PC-3 (cell line): ENCODE measurements at regions not wholly inside any gene's neighbourhood (a gene's known extent, or its start where the extent isn't known, plus 50 kb on each side); places are given as distances from the start of the nearest gene placed in this dataset.

Experiments
- ATAC-seq: fragments of 200-7000 bp; cut with Tn5 transposase; 2 replicates; pipeline ENCODE4 v1.9.1; 2020; ENCODE audit warnings: mild to moderate bottlenecking, moderate library complexity
- BruUV-seq: library from RNA; stranded (reverse); fragments of 400-500 nt; replicated peaks from 2 replicates; lab custom pipeline; 2021; lab: Mats Ljungman, UMichigan
- CTCF ChIA-PET: fragments of 300-600 bp; sonication (Branson Sonifier 250); formaldehyde crosslinking; loops from one replicate; lab custom pipeline; 2022; ENCODE audit warnings: antibody characterized with exemption; lab: Charles Lee
- POLR2A ChIA-PET: fragments of 300-600 bp; sonication (Branson Sonifier 250); formaldehyde crosslinking; loops from one replicate; lab custom pipeline; 2022; ENCODE audit warnings: antibody characterized with exemption; ENCODE audit not compliant: unreplicated experiment; lab: Charles Lee
- DNase-seq: peaks from one replicate; pipeline ENCODE4 v3.0.0-alpha.2; 2015
- H2AFZ ChIP-seq: fragments of 300-600 bp; sonication (generic); 2 replicates; pipeline ENCODE4 v1.6.0; 2016; ENCODE audit warnings: antibody characterized with exemption, low read length
- H3F3A ChIP-seq: fragments of 300-600 bp; sonication (generic); one replicate; pipeline ENCODE4 v1.6.0; 2017; ENCODE audit warnings: antibody characterized with exemption, low read length, control low read depth, mild to moderate bottlenecking; ENCODE audit not compliant: unreplicated experiment
- H3K27ac ChIP-seq: fragments of 300-600 bp; sonication (generic); 2 replicates; pipeline ENCODE4 v1.5.1; 2016; ENCODE audit warnings: mild to moderate bottlenecking, low read length
- H3K27me3 ChIP-seq: fragments of 300-600 bp; sonication (generic); 2 replicates; pipeline ENCODE4 v1.6.1; 2016; ENCODE audit warnings: low read length, mixed read lengths
- H3K36me3 ChIP-seq: fragments of 300-600 bp; sonication (generic); 2 replicates; pipeline ENCODE4 v1.6.1; 2016; ENCODE audit warnings: low read depth, mixed run types, low read length, mixed read lengths
- H3K4me1 ChIP-seq: fragments of 300-600 bp; sonication (generic); 2 replicates; pipeline ENCODE4 v1.5.1; 2016; ENCODE audit warnings: low read length; ENCODE audit not compliant: insufficient read depth
- H3K4me2 ChIP-seq: fragments of 300-600 bp; sonication (generic); 2 replicates; pipeline ENCODE4 v1.6.0; 2016; ENCODE audit warnings: low read length
- H3K4me3 ChIP-seq: fragments of 300-600 bp; sonication (generic); 2 replicates; pipeline ENCODE4 v1.5.1; 2016; ENCODE audit warnings: mild to moderate bottlenecking, low read length, mixed read lengths
- H3K79me2 ChIP-seq: fragments of 300-600 bp; sonication (generic); 2 replicates; pipeline ENCODE4 v1.6.1; 2017; ENCODE audit warnings: low read length, mixed read lengths
- H3K9ac ChIP-seq: fragments of 300-600 bp; sonication (generic); 2 replicates; pipeline ENCODE4 v1.6.0; 2016; ENCODE audit warnings: mild to moderate bottlenecking, low read length
- H3K9me2 ChIP-seq: fragments of 300-600 bp; sonication (generic); replicated peaks from 2 replicates; pipeline ENCODE4 v1.6.1; 2016; ENCODE audit warnings: mixed run types, low read length, mixed read lengths
- H3K9me3 ChIP-seq: fragments of 300-600 bp; sonication (generic); 2 replicates; pipeline ENCODE4 v1.6.1; 2016; ENCODE audit warnings: low read length, mixed read lengths
- H4K20me1 ChIP-seq: fragments of 300-600 bp; sonication (generic); 2 replicates; pipeline ENCODE4 v1.6.1; 2016; ENCODE audit warnings: low read length, mixed read lengths
- EZH2 ChIP-seq: fragments of 300-600 bp; sonication (generic); IDR thresholded peaks from one replicate; pipeline ENCODE4 v1.6.1; 2017; ENCODE audit warnings: antibody characterized with exemption, mild to moderate bottlenecking, low read length; ENCODE audit not compliant: unreplicated experiment
- EZH2phosphoT487 ChIP-seq: fragments of 300-600 bp; sonication (generic); IDR thresholded peaks from 2 replicates; pipeline ENCODE4 v1.6.1; 2018; ENCODE audit warnings: mild to moderate bottlenecking, antibody characterized with exemption, low read length, borderline replicate concordance
- intact Hi-C: fragments of 100-400 bp; cut with micrococcal nuclease; formaldehyde crosslinking; loops from 2 replicates; pipeline ENCODE4 v1.9.0; 2023
- TF ChIP-seq, protein P1 (sequence below): fragments of 300-600 bp; sonication (generic); conservative IDR thresholded peaks from 2 replicates; pipeline ENCODE4 v1.5.1; 2017; ENCODE audit warnings: antibody characterized with exemption, low read depth, mild to moderate bottlenecking, low read length

DNA sequence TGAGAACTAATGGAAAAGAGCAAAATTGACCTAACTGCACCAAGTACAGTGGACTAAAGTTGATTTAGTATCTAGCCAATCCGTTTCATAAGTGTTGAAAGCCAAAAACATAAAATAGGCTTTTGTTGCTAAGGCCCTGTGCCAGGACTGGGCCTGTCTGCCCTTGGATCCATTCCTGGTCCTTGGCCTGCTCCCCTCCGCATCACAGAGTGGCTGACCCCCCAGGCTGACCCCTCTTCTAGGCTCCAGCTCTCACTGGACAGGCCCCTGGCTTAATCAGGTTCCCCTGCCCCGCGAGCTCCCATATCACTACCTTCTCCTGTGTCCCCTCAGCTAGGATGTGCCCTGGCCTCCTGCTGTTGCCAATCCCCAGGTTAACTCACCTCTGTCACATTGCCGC is 313.6 kb upstream of the MYOCD start:
- no peak overlapping the region for H2AFZ ChIP-seq
- H3K9ac ChIP-seq: no peak overlapping the region
- H3K27ac ChIP-seq: no peak overlapping the region
- H3K4me3 ChIP-seq: no peak overlapping the region
- H3K4me1 ChIP-seq: no peaks in the 10 kb centered on the region
- peaks cover 3% of the 10 kb centered on the region; the same call in 1 of the 2 replicates for H3K9me3 ChIP-seq
- POLR2A ChIA-PET: no interaction called here
- H3K9me2 ChIP-seq: no peaks in the 10 kb centered on the region
- no peaks in the 10 kb centered on the region for H3F3A ChIP-seq
- DNase-seq (no peak), ATAC-seq (no peak)
- CTCF ChIA-PET: no interaction called here
- H3K4me2 ChIP-seq: no peak overlapping the region
- no peaks in the 10 kb centered on the region for H3K36me3 ChIP-seq
- intact Hi-C loops: no loop called here
- H4K20me1 ChIP-seq: no peaks in the 10 kb centered on the region
- H3K79me2 ChIP-seq: no peaks in the 10 kb centered on the region
- H3K27me3 ChIP-seq: no peaks in the 10 kb centered on the region
- no TSS peak for BruUV-seq
- TF ChIP-seq, protein P1, sequence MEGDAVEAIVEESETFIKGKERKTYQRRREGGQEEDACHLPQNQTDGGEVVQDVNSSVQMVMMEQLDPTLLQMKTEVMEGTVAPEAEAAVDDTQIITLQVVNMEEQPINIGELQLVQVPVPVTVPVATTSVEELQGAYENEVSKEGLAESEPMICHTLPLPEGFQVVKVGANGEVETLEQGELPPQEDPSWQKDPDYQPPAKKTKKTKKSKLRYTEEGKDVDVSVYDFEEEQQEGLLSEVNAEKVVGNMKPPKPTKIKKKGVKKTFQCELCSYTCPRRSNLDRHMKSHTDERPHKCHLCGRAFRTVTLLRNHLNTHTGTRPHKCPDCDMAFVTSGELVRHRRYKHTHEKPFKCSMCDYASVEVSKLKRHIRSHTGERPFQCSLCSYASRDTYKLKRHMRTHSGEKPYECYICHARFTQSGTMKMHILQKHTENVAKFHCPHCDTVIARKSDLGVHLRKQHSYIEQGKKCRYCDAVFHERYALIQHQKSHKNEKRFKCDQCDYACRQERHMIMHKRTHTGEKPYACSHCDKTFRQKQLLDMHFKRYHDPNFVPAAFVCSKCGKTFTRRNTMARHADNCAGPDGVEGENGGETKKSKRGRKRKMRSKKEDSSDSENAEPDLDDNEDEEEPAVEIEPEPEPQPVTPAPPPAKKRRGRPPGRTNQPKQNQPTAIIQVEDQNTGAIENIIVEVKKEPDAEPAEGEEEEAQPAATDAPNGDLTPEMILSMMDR: no peak
- TF ChIP-seq EZH2phosphoT487 (no peak), EZH2 (no peak)

DNA sequence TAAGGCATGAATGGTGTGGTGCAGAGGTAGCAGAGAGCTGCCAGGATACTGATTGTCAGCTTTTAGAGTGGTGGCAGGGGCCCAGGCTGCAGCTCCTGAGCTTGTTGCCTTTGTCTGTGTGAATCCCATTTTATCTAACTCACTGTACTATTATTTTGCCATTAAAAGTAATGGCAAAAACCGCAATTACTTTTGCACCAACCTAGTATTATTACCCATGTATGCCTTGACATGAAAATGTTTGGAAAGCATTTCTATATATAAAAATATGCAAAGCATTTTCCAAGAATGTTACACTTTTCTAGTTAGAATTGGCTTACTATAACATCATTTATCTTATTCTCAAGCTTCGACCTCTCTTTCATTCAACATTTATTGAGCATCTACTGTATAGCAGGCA is 308.1 kb upstream of the MYOCD start:
- intact Hi-C loops: no loop called here
- Histone ChIP-seq H2AFZ (no peak overlapping the region), H3K4me1 (no peaks in the 10 kb centered on the region), H3K9me2 (no peaks in the 10 kb centered on the region), H3K27ac (no peak overlapping the region), H3K27me3 (peaks cover 14% of the 10 kb centered on the region), H4K20me1 (no peaks in the 10 kb centered on the region), H3K4me3 (no peak overlapping the region), H3K9ac (no peak overlapping the region), H3K4me2 (no peak overlapping the region), H3K36me3 (no peaks in the 10 kb centered on the region), H3K9me3 (0 out of 2 replicates have a peak, but pooled peaks cover 4% of the 10 kb centered on the region), H3F3A (no peaks in the 10 kb centered on the region), H3K79me2 (no peaks in the 10 kb centered on the region)
- TF ChIP-seq EZH2phosphoT487: no peak
- TF ChIP-seq EZH2: no peak
- TF ChIP-seq, protein P1: no peak
- DNase-seq: no peak
- ChIA-PET POLR2A (no interaction called here), CTCF (no interaction called here)
- ATAC-seq: no peak
- BruUV-seq: no TSS peak

DNA sequence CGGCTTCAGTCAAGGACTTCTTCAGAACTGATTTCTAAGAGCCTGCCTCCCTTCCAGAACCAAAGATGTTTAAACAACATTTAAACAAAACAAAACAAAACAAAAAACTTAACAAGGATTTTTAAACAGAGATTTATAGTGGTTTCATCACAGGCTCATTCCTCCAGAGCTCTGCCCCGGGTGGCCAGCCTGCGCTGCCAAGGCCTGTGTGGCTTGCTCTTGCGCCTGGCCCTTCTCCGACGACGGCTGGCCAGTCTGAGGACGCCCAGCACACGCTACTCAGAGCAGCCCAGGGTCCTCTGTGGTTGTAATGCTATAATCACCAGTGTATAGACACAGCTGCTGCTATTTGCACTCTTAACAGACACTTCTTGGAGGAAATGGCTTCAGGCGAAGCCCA is 307.2 kb upstream of the MYOCD start:
- ATAC-seq (no peak), DNase-seq (no peak)
- Histone ChIP-seq H3K79me2 (no peaks in the 10 kb centered on the region), H3K9ac (no peak overlapping the region), H3K36me3 (no peaks in the 10 kb centered on the region), H3K4me1 (no peaks in the 10 kb centered on the region), H3K9me3 (0 out of 2 replicates have a peak, but pooled peaks cover 4% of the 10 kb centered on the region), H3K9me2 (no peaks in the 10 kb centered on the region), H3K27me3 (peaks cover 14% of the 10 kb centered on the region), H3K4me3 (no peak overlapping the region), H3F3A (no peaks in the 10 kb centered on the region), H2AFZ (no peak overlapping the region), H4K20me1 (no peaks in the 10 kb centered on the region), H3K4me2 (no peak overlapping the region), H3K27ac (no peak overlapping the region)
- CTCF ChIA-PET: no interaction called here
- POLR2A ChIA-PET: no interaction called here
- TF ChIP-seq EZH2 (no peak), EZH2phosphoT487 (no peak)
- TF ChIP-seq, protein P1: no peak
- no TSS peak for BruUV-seq
- intact Hi-C loops: no loop called here
